ENCODE measurements at regions not wholly inside any gene's neighbourhood (a gene's known extent, or its start where the extent isn't known, plus 50 kb on each side); places are given as distances from the start of the nearest gene placed in this dataset.
"Not testable (repeated sequence)": the region's sequence is repeated elsewhere in the genome, so short reads cannot be mapped to it uniquely, and the experiment has no call there.

GRCh38 chr11:110874437-110875030 lies 162.3 kb upstream of the ARHGAP20 start:
- no peak for DNase-seq (ENCODE audit: low read depth)

- DNase-seq (ENCODE audit: low read depth): peak; percentile 28
These were observed 161.7 kb upstream of the ARHGAP20 start for GRCh38 chr11:110873975-110874374.

DNA sequence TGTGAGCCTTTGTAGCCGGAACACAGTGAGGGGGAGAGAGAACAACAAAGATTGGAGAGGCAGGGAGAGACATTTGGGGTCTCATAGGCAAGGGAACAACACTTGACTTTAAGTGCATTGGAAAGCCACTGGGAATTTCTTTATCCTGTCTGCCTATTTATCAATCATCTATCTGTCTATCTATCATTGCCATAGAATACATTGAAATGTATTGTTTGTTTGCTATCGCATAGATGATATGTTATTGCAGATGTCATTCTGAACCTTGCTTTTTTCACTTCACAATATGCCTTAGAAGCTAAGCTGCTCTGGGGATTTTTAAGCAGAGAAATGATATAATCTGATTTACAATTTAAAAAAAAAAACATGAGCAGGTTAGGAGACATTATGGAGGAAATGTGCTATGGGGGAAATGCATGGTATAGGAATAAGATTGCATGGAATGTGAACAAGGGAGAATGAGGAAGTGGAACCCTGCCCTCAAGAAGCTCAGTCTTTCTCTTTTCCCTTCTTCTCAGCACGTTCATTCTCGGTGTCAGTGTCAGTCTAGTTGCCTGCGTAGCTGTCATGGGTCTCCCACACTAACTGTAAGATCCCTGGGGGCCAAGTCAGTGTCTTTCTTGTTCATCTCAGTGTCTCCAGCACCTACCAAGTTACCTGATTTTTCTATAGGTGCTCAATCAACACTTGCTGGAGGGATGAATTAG lies 158.7 kb upstream of the ARHGAP20 start:
- DNase-seq (ENCODE audit: low read depth): no peak

DNA sequence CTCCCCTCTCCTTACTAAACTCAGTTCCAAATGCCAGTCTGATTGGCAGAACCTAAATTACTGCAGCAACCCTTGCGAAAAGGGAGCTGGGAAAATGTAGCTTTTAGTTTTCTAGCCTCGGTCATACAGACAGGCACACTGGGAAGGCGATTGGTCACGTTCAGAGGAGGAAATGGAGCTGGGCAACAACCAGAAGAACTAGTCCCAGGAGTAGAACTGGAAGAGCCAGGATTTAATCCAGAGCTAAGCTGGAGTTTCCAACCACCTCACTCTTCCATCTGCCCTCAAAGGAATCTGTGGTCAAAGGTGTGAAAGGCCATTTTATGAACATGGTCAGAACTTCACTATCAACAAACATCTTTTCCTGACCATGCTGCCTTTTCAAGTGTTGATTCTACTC lies 155.7 kb upstream of the ARHGAP20 start:
- no peak for DNase-seq (ENCODE audit: low read depth)

DNA sequence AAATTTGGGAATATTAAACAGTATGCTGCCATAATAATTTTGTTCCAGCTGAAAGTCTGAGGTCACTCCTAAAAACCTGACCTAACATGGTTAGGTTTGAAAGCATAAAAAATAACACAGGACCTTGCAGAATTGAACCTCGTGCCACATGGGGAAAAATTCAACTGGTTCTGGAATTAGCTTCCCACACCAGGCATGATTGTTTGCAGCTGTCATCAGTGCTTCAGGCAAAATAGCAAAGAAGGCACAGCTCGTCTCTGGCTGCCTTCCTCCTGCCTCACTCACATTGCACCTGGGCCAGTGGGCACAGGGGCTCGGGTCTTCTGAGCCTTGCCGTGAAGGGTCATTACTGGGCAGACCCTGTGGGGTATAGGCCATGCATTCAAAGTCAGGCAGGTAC lies 153.8 kb upstream of the ARHGAP20 start:
- DNase-seq (ENCODE audit: low read depth): no peak

- DNase-seq (ENCODE audit: low read depth): no peak
These were observed 150.2 kb upstream of the ARHGAP20 start for GRCh38 chr11:110862407-110862806.

DNA sequence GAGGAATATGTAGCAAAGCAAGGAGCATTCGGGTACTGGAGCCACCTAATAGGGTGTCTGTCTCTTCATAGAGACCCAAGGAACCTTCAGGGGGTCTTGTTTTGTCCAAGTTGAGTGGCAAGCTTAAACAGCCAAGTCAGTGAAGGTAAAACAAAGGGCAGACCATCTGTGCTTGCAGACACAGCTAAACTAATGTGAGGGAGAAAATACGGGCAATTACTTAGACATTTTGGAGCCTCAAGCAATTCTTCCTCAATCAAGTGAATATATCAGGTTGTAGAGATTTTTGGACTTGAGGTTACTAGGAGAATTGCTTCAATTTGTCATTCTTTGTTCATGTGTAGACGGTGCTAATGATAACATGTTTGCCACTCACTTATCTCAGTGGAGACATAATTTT lies 148.2 kb upstream of the ARHGAP20 start:
- DNase-seq (ENCODE audit: low read depth): no peak

GRCh38 chr11:110859998-110860397 lies 147.8 kb upstream of the ARHGAP20 start:
- DNase-seq (ENCODE audit: low read depth): no peak

- no peak for DNase-seq (ENCODE audit: low read depth)
These were observed 147.1 kb upstream of the ARHGAP20 start for GRCh38 chr11:110859240-110859840.

GRCh38 chr11:110858547-110858921 lies 146.3 kb upstream of the ARHGAP20 start:
- DNase-seq (ENCODE audit: low read depth): peak; percentile 96

DNA sequence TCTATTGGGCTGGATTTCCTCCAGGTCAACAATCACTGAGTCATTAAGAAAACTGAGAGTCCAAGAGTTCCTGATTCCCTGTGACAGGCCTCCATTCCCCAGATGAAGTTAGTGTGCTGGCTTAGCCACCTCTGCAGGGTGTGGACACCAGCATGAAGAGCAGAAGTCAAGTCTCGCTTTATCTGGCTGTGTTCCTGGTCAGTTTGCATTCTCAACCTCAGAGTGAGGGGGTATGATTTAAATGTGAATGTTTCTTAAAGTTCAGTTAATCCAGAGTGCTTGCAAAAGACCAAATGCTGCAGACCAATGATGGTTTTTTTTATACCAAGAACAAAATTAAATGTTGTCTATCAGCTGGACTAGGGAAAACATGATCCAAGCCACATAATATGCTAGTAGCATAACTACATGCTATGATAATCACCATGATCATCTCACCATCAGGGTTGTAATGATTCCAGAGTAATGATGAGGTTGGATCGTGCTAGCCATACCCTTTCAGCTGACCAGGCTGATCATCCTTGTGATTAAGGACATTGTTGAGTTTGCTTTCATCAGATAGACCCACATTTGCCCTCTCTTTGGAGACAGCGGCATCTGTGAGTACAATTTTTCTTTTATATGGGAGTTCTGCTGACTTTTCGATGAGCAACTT lies 145.8 kb upstream of the ARHGAP20 start:
- DNase-seq (ENCODE audit: low read depth): peak; percentile 98

DNA sequence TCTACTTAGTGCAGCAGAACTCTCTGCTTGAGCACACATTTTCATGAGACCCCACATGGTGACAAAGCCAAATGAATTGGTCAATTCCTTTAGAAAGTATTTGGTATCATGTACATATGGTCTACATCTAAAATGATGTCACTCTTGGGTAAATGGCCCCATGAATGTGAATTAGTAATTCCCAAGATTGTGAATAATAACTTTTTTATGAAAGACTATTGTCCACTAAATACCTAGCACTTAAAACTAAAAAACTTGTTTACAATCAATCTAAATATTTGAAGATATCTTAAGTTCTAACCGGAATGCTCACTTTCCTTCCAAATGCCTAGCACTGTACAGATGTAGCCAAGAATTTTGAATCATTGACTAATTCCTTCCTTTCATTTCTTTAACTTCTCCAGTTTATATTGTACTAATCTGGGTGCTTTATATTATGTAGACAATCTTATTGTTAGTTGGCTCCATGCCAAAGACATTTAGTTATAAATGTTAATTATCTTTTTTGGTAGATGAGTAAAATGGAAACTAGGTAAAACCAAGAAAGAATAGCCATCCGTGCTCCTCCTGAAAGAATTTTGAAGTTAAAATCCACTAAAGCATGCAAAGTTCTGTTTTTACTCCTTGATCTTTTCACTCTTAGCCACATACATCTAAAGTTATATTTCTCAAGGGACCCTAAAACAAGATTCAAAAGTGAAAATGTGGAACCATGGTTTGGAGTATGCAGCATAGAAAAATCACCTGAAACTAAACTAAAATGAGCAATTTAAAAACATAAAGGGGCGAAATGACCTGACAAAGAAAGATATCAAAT lies 145.0 kb upstream of the ARHGAP20 start:
- DNase-seq (ENCODE audit: low read depth): peak; percentile 47

DNA sequence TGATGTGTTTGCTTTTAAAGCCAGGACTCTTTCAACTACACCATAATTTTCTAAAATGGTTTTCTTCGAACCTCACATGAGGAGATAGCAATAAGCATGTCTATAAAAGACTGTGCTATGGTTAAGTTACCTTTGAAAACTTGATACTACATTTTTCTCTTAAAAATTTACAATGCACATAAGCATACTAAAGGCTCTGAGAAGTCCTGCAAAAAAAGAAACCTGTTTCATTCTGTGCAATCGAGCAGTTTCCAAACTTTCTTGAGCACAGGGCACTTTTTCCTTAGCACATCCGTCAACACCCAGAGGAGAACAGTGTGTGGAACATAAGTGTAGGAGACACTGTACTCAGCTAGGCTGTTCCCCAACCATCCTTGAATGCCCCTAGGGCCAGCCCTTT lies 144.1 kb upstream of the ARHGAP20 start:
- no peak for DNase-seq (ENCODE audit: low read depth)

GRCh38 chr11:110855191-110855590 lies 143.0 kb upstream of the ARHGAP20 start:
- peak; percentile 87 for DNase-seq (ENCODE audit: low read depth)

- no peak for DNase-seq (ENCODE audit: low read depth)
These were observed 140.8 kb upstream of the ARHGAP20 start for GRCh38 chr11:110852921-110853490.

GRCh38 chr11:110850846-110851245 lies 138.6 kb upstream of the ARHGAP20 start:
- DNase-seq (ENCODE audit: low read depth): peak; percentile 94

- not testable (repeated sequence) for DNase-seq (ENCODE audit: low read depth)
These were observed 130.8 kb upstream of the ARHGAP20 start for GRCh38 chr11:110843053-110843452.

- no peak for DNase-seq (ENCODE audit: low read depth)
These were observed 126.6 kb upstream of the ARHGAP20 start for GRCh38 chr11:110838808-110839207.

DNA sequence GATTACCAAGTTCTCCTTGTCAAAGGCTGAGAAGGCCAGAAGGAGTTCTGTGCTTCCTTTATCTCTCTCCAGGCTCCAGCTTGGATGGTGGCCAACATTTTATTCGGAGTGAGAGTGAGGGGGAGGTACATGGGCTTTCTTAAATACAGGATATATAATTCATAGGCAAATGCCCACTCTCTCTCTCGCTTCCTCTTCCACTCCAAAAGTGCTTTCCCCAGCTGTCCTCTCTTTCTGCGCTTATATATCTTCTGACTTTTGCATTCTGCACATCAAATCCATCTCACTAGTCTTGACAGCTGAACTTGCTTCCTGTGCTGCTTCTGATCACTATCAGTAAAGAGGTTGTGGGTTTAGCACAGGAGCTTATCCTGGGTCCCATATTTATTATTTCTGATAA lies 125.4 kb upstream of the ARHGAP20 start:
- peak; percentile 91 for DNase-seq (ENCODE audit: low read depth)

GRCh38 chr11:110835106-110835505 lies 122.9 kb upstream of the ARHGAP20 start:
- DNase-seq (ENCODE audit: low read depth): peak; percentile 37

DNA sequence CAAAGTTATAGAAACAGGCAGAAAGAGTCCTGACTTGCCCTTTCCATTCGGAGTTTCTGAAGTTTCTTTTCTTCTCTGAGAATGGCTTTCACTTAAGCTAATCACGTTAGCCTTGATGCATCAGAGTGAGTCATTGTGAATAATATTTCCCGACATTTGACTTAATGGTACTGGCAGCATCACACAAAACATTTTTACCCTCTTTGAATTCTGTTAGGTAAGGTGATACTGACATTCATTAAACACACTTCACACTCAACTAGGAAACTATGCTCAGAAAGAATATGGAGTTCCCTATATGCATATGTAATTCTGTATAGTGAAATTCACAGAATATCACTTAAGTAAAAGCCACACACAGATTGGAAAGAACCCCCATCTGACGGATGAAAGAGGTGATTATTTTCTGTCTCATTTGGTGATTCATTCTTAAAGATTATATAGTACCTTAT lies 120.8 kb upstream of the ARHGAP20 start:
- DNase-seq (ENCODE audit: low read depth): peak; percentile 81

DNA sequence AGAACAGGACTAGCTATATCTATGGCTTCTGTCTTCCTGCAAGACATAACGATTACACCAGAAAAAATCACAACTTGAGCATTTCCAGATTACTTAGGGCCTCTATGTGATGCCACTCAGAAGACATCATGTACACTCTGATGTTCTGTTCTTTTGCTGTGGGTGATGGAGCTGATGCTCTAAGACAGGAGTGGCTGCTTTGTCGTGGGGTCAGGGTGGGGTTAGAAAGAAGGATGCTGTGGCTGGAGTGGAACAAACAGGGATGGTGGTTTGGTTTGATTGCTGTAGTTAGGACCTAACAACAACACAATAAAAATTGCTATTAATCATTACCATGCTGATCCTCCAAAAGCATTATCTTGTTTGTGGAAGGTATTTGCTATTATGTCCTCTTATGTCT lies 120.3 kb upstream of the ARHGAP20 start:
- DNase-seq (ENCODE audit: low read depth): no peak

All from amniotic epithelial cell (primary cell).